Type B pancreatic cell (in vitro differentiated cells): ENCODE measurements at regions not wholly inside any gene's neighbourhood (a gene's known extent, or its start where the extent isn't known, plus 50 kb on each side); places are given as distances from the start of the nearest gene placed in this dataset.

Experiments used
- DNase-seq: peaks from one replicate; pipeline ENCODE4 v3.0.0; 2021; ENCODE audit warnings: mixed read lengths; ENCODE audit not compliant: unreplicated experiment; ENCODE audit errors: extremely low spot score
- H3K27ac Mint-ChIP-seq: 2 replicates; pipeline ENCODE4 v1.8.0; 2021; ENCODE audit warnings: mild to moderate bottlenecking, mixed read lengths
- H3K27me3 Mint-ChIP-seq: 2 replicates; pipeline ENCODE4 v1.8.0; 2021; ENCODE audit warnings: mixed read lengths
- H3K36me3 Mint-ChIP-seq: 2 replicates; pipeline ENCODE4 v1.8.0; 2021; ENCODE audit warnings: mixed read lengths
- H3K4me1 Mint-ChIP-seq: one replicate; pipeline ENCODE4 v1.8.0; 2021; ENCODE audit warnings: mixed read lengths; ENCODE audit not compliant: unreplicated experiment
- H3K4me3 Mint-ChIP-seq: 2 replicates; pipeline ENCODE4 v1.8.0; 2021; ENCODE audit warnings: mild to moderate bottlenecking, mixed read lengths
- H3K9me3 Mint-ChIP-seq: 2 replicates; pipeline ENCODE4 v1.8.0; 2021; ENCODE audit warnings: mixed read lengths
- CTCF ChIP-seq: fragments of 200-600 bp; sonication (generic); conservative IDR thresholded peaks from 2 replicates; pipeline ENCODE4 v1.5.0; 2021; ENCODE audit warnings: antibody characterized with exemption, mild to moderate bottlenecking

- Mint-ChIP-seq H3K4me1 (peaks cover 8% of the 10 kb centered on the region), H3K36me3 (no peaks in the 10 kb centered on the region), H3K9me3 (no peaks in the 10 kb centered on the region), H3K4me3 (no peak overlapping the region), H3K27me3 (no peaks in the 10 kb centered on the region), H3K27ac (no peak overlapping the region)
- no peak for DNase-seq
- no peak for TF ChIP-seq CTCF
These were observed 864.8 kb downstream of the GATA3 start for GRCh38 chr10:8919280-8919679.

GRCh38 chr10:8921568-8921967 is 867.1 kb downstream of the GATA3 start:
- peaks cover 4% of the 10 kb centered on the region for H3K36me3 Mint-ChIP-seq
- TF ChIP-seq CTCF: no peak
- peaks cover 6% of the 10 kb centered on the region for H3K9me3 Mint-ChIP-seq
- H3K27me3 Mint-ChIP-seq: no peaks in the 10 kb centered on the region
- DNase-seq: no peak
- H3K27ac Mint-ChIP-seq: no peak overlapping the region
- H3K4me3 Mint-ChIP-seq: no peak overlapping the region
- peaks cover 8% of the 10 kb centered on the region for H3K4me1 Mint-ChIP-seq

- H3K4me3 Mint-ChIP-seq: no peak overlapping the region
These were observed 868.6 kb downstream of the GATA3 start for GRCh38 chr10:8923096-8923495.

GRCh38 chr10:8927705-8928104 is 873.2 kb downstream of the GATA3 start:
- no peak for TF ChIP-seq CTCF
- Mint-ChIP-seq H3K36me3 (peaks cover 4% of the 10 kb centered on the region), H3K27me3 (no peaks in the 10 kb centered on the region), H3K9me3 (peaks cover 6% of the 10 kb centered on the region), H3K4me1 (no peaks in the 10 kb centered on the region), H3K4me3 (no peak overlapping the region), H3K27ac (no peak overlapping the region)
- DNase-seq: no peak

More at GRCh38 chr10:8923096-8923495, 868.6 kb downstream of the GATA3 start:
- Mint-ChIP-seq H3K9me3 (peaks cover 6% of the 10 kb centered on the region), H3K27ac (no peak overlapping the region), H3K36me3 (peaks cover 4% of the 10 kb centered on the region), H3K27me3 (no peaks in the 10 kb centered on the region), H3K4me1 (peaks cover 8% of the 10 kb centered on the region)
- DNase-seq: no peak
- TF ChIP-seq CTCF: no peak

GRCh38 chr10:8946451-8946850 is 892.0 kb downstream of the GATA3 start:
- DNase-seq: no peak
- H3K4me1 Mint-ChIP-seq: no peaks in the 10 kb centered on the region
- H3K27ac Mint-ChIP-seq: no peak overlapping the region
- no peaks in the 10 kb centered on the region for H3K36me3 Mint-ChIP-seq
- H3K4me3 Mint-ChIP-seq: no peak overlapping the region
- TF ChIP-seq CTCF: no peak
- H3K27me3 Mint-ChIP-seq: no peaks in the 10 kb centered on the region
- peaks cover 4% of the 10 kb centered on the region for H3K9me3 Mint-ChIP-seq

- Mint-ChIP-seq H3K36me3 (no peaks in the 10 kb centered on the region), H3K27me3 (no peaks in the 10 kb centered on the region), H3K4me3 (no peak overlapping the region), H3K27ac (no peak overlapping the region), H3K4me1 (no peaks in the 10 kb centered on the region), H3K9me3 (peaks cover 4% of the 10 kb centered on the region)
- DNase-seq: no peak
- no peak for TF ChIP-seq CTCF
These were observed 896.5 kb downstream of the GATA3 start for GRCh38 chr10:8950978-8951377.
